K562 (cell line): ENCODE measurements at regions not wholly inside any gene's neighbourhood (a gene's known extent, or its start where the extent isn't known, plus 50 kb on each side); places are given as distances from the start of the nearest gene placed in this dataset.

Source experiments
- ATAC-seq: fragments of 200-7000 bp; cut with Tn5 transposase; 3 replicates; pipeline ENCODE4 v1.9.1; 2020; ENCODE audit warnings: moderate library complexity
- BruUV-seq: library from RNA; stranded (reverse); fragments of 400-500 nt; replicated peaks from 2 replicates; lab custom pipeline; 2021; lab: Mats Ljungman, UMichigan
- CTCF ChIA-PET: fragments of 300-600 bp; formaldehyde crosslinking; extraction: SDS; loops from one replicate; lab custom pipeline; 2021; ENCODE audit warnings: low intra/inter-chr PET ratio; lab: Yijun Ruan, JAX
- POLR2A ChIA-PET: fragments of 300-600, 350-650 bp; sonication (Branson Sonifier 250); formaldehyde crosslinking; extraction: SDS; loops from one replicate; lab custom pipeline; 2021; ENCODE audit warnings: antibody characterized with exemption, inconsistent platforms; lab: Yijun Ruan, JAX
- DNase-seq, 4 experiments: peaks; one replicate each; pipeline versions ENCODE4 v3.0.0 to v3.0.0-alpha.2; 2011 to 2018; ENCODE audit warnings: low spot score in 3 of 4, mixed read lengths in 3 of 4; ENCODE audit errors: extremely low read depth in 1 of 4
- FAIRE-seq: peaks from 2 replicates; lab custom pipeline; 2011; peaks lifted over from hg19 to GRCh38; lab: Jason Lieb, UNC
- H2AFZ ChIP-seq: 2 replicates; pipeline ENCODE4 v1.6.0; 2011; ENCODE audit warnings: low read depth, low read length, control low read depth, inconsistent platforms
- H3K27ac ChIP-seq: fragments of 200-600 bp; 3 replicates; pipeline ENCODE4 v1.8.0; 2011; ENCODE audit warnings: low read depth, mild to moderate bottlenecking, control low read depth, inconsistent platforms, low read length, moderate library complexity, mixed read lengths; ENCODE audit errors: extremely low read depth
- H3K27me3 ChIP-seq, 2 experiments: fragments of 300-600 bp in 1 of 2; 2 replicates in 1 of 2; 3 replicates in 1 of 2; pipeline versions ENCODE4 v1.6.0 to v1.8.0; 2011; ENCODE audit warnings: inconsistent platforms in 2 of 2, low read length in 2 of 2, mild to moderate bottlenecking in 1 of 2, mixed read lengths in 1 of 2, moderate library complexity in 1 of 2; ENCODE audit not compliant: control insufficient read depth in 2 of 2, insufficient read depth in 2 of 2
- H3K36me3 ChIP-seq: fragments of 300-600 bp; 3 replicates; pipeline ENCODE4 v1.8.0; 2011; ENCODE audit warnings: mild to moderate bottlenecking, low read length, inconsistent platforms; ENCODE audit not compliant: control insufficient read depth, insufficient read depth
- H3K4me1 ChIP-seq, 2 experiments: fragments of 200-600 bp in 1 of 2; replicated peaks in 1 of 2; 2 replicates in 1 of 2; 3 replicates in 1 of 2; pipeline versions ENCODE4 v1.5.1 to v1.8.0; 2011; ENCODE audit warnings: inconsistent platforms in 2 of 2, low read length in 2 of 2, mild to moderate bottlenecking in 1 of 2, mixed read lengths in 1 of 2, moderate library complexity in 1 of 2; ENCODE audit not compliant: control insufficient read depth in 2 of 2, insufficient read depth in 2 of 2
- H3K4me2 ChIP-seq: 2 replicates; pipeline ENCODE4 v1.6.1; 2011; ENCODE audit warnings: low read length, control low read depth, inconsistent platforms, mixed read lengths; ENCODE audit not compliant: insufficient read depth
- H3K4me3 ChIP-seq: fragments of 200-600 bp; sonication (generic), shearing (Covaris generic); 2 replicates; pipeline ENCODE4 v1.5.1; 2016; ENCODE audit warnings: control low read depth, inconsistent platforms
- H3K79me2 ChIP-seq: fragments of 200-600 bp; 3 replicates; pipeline ENCODE4 v1.8.0; 2011; ENCODE audit warnings: low read length, inconsistent platforms; ENCODE audit not compliant: control insufficient read depth, insufficient read depth
- H3K9ac ChIP-seq, 2 experiments: 2 replicates each; pipeline versions ENCODE4 v1.6.0 to v1.6.1; 2011; ENCODE audit warnings: low read depth in 2 of 2, low read length in 2 of 2, control low read depth in 1 of 2, inconsistent platforms in 1 of 2, mild to moderate bottlenecking in 1 of 2, mixed read lengths in 1 of 2; ENCODE audit not compliant: insufficient read depth in 1 of 2
- H3K9me1 ChIP-seq: one replicate; pipeline ENCODE4 v1.6.0; 2011; ENCODE audit warnings: inconsistent platforms, mild to moderate bottlenecking, low read length, moderate library complexity; ENCODE audit not compliant: control insufficient read depth, insufficient read depth
- H3K9me3 ChIP-seq: replicated peaks from 2 replicates; pipeline ENCODE4 v1.5.1; 2011; ENCODE audit warnings: low read depth, low read length, inconsistent platforms; ENCODE audit not compliant: control insufficient read depth, insufficient read depth
- H4K20me1 ChIP-seq: replicated peaks from 2 replicates; pipeline ENCODE4 v1.6.1; 2011; ENCODE audit warnings: low read length, inconsistent platforms, mixed read lengths; ENCODE audit not compliant: control insufficient read depth, insufficient read depth
- ARHGAP35 ChIP-seq: fragments of 450-650 bp; IDR thresholded peaks from 2 replicates; pipeline ENCODE4 v1.6.1; 2018; ENCODE audit not compliant: partially characterized antibody
- CGGBP1 ChIP-seq: fragments of 250-450 bp; sonication (Bioruptor Pico); IDR thresholded peaks from 2 replicates; pipeline ENCODE4 v1.9.0; 2021; ENCODE audit warnings: mild to moderate bottlenecking
- CUX1 ChIP-seq: fragments of 200-800 bp; sonication (Bioruptor generic); IDR thresholded peaks from 2 replicates; pipeline ENCODE4 v1.6.1; 2016; ENCODE audit warnings: missing genetic modification characterization, missing compliant biosample characterization
- EGR1 ChIP-seq: fragments of 450-650 bp; conservative IDR thresholded peaks from 2 replicates; pipeline ENCODE4 v1.6.1; 2017; ENCODE audit warnings: mild to moderate bottlenecking
- GABPB2 ChIP-seq: fragments of 250-450 bp; sonication (Bioruptor Pico); conservative IDR thresholded peaks from 2 replicates; pipeline ENCODE4 v1.5.1; 2021; ENCODE audit warnings: mild to moderate bottlenecking
- NFE2 ChIP-seq: IDR thresholded peaks from 2 replicates; pipeline ENCODE4 v1.6.1; 2014; ENCODE audit warnings: antibody characterized with exemption, low read depth
- NFRKB ChIP-seq: fragments of 450-650 bp; IDR thresholded peaks from 2 replicates; pipeline ENCODE4 v1.6.1; 2016; ENCODE audit warnings: low read depth
- NR1H2 ChIP-seq: sonication (generic); formaldehyde crosslinking; IDR thresholded peaks from 2 replicates; pipeline ENCODE4 v1.4.0; 2020; ENCODE audit warnings: mild to moderate bottlenecking, missing genetic modification reagents
- RBM25 ChIP-seq: fragments of 200-400 bp; formaldehyde crosslinking; IDR thresholded peaks from 2 replicates; pipeline ENCODE4 v1.6.1; 2018; ENCODE audit warnings: low read length, low read depth, moderate library complexity; ENCODE audit not compliant: severe bottlenecking
- USF1 ChIP-seq: sonication (generic); formaldehyde crosslinking; IDR thresholded peaks from 2 replicates; pipeline ENCODE4 v1.9.0; 2022; ENCODE audit warnings: mild to moderate bottlenecking, missing genetic modification reagents
- ZEB2 ChIP-seq: fragments of 450-650 bp; IDR thresholded peaks from 2 replicates; pipeline ENCODE4 v1.6.1; 2016
- ZNF143 ChIP-seq: sonication (generic); formaldehyde crosslinking; IDR thresholded peaks from 2 replicates; pipeline ENCODE4 v1.9.0; 2022; ENCODE audit warnings: mild to moderate bottlenecking, missing genetic modification reagents
- ZNF644 ChIP-seq: fragments of 200-800 bp; sonication (Bioruptor generic); IDR thresholded peaks from 2 replicates; pipeline ENCODE4 v1.6.1; 2016; ENCODE audit warnings: low read depth, missing genetic modification characterization, missing compliant biosample characterization
- WGBS: fragments of 100-300 bp; shearing (Covaris generic); methylation state at CpG from one replicate; pipeline ENCODE4 v1.1.6; 2016; ENCODE audit warnings: low coverage, mixed read lengths; ENCODE audit not compliant: insufficient coverage; ENCODE audit errors: missing lambda C conversion rate; 5-methylcytosine and 5-hydroxymethylcytosine counted together
- in situ Hi-C: fragments of 300-500 bp; cut with MboI; formaldehyde crosslinking; loops from 4 replicates; pipeline ENCODE4 v1.15.0; 2018; ENCODE audit warnings: inconsistent platforms, mixed read lengths
- intact Hi-C: fragments of 100-400 bp; cut with micrococcal nuclease; formaldehyde crosslinking; loops from 2 replicates; pipeline ENCODE4 v1.14.2; 2022

GRCh38 chr3:181909241-181909640 lies 197.5 kb downstream of the SOX2 start:
- no peak for FAIRE-seq

More at GRCh38 chr3:181909241-181909640, 197.5 kb downstream of the SOX2 start:
- in situ Hi-C loops (no loop called here), intact Hi-C loops (no loop called here)
- ATAC-seq (no peak), DNase-seq (no peak)
- no peaks in the 10 kb centered on the region for H3K9me3 ChIP-seq
- H2AFZ ChIP-seq: no peak overlapping the region
- no peak overlapping the region for H3K4me3 ChIP-seq
- no peaks in the 10 kb centered on the region for H4K20me1 ChIP-seq
- no peaks in the 10 kb centered on the region for H3K4me1 ChIP-seq
- WGBS: 0% methylated on average over 2 of the region's 2 CpGs
- peaks cover 4 to 9% of the 10 kb centered on the region in 2 experiments; a peak in 3 of 5 replicates for H3K27me3 ChIP-seq
- H3K27ac ChIP-seq: no peak overlapping the region
- H3K4me2 ChIP-seq: no peak overlapping the region
- H3K79me2 ChIP-seq: no peaks in the 10 kb centered on the region
- no peak for TF ChIP-seq ZNF143 (CRISPR knock-in tag)
- TF ChIP-seq EGR1: no peak
- no peak for TF ChIP-seq GABPB2 (CRISPR knock-in tag)
- TF ChIP-seq NFRKB: no peak
- no peak for TF ChIP-seq USF1 (CRISPR knock-in tag)
- TF ChIP-seq NR1H2 (CRISPR knock-in tag): no peak
- TF ChIP-seq ZEB2: no peak
- TF ChIP-seq NFE2: no peak
- no peak for TF ChIP-seq ARHGAP35
- no peak for TF ChIP-seq CGGBP1 (CRISPR knock-in tag)
- no peak for TF ChIP-seq RBM25
- TF ChIP-seq CUX1 (CRISPR knock-in tag): no peak
- no peak for TF ChIP-seq ZNF644 (tag)
- no peaks in the 10 kb centered on the region for H3K36me3 ChIP-seq
- H3K9ac ChIP-seq: no peak overlapping the region
- ChIA-PET CTCF (no interaction called here), POLR2A (no interaction called here)
- BruUV-seq: no TSS peak
- no peaks in the 10 kb centered on the region for H3K9me1 ChIP-seq
